Esophagus muscularis mucosa (tissue), 4 donors: ENCODE measurements at regions not wholly inside any gene's neighbourhood (a gene's known extent, or its start where the extent isn't known, plus 50 kb on each side); places are given as distances from the start of the nearest gene placed in this dataset.

Experiments
- DNase-seq: peaks from one replicate; pipeline ENCODE4 v3.0.0-alpha.2; 2017; ENCODE audit errors: extremely low spot score
- H3K27ac ChIP-seq, 4 donors: fragments of 200-600 bp; sonication (generic); replicated peaks in 1 of 4; 1 replicate in 3 of 4; 2 replicates in 1 of 4; pipeline ENCODE4 v1.5.1; 2016 to 2019; ENCODE audit warnings: mild to moderate bottlenecking in 1 of 4
- H3K27me3 ChIP-seq, 4 donors: fragments of 200-600 bp; sonication (generic); one replicate each; pipeline versions ENCODE4 v1.5.1 to v1.6.0; 2016 to 2019
- H3K36me3 ChIP-seq, 4 donors: fragments of 200-600 bp; sonication (generic); one replicate each; pipeline ENCODE4 v1.5.1; 2016 to 2019
- H3K4me1 ChIP-seq, 4 donors: fragments of 200-600 bp; sonication (generic); one replicate each; pipeline ENCODE4 v1.5.1; 2016 to 2019
- H3K4me3 ChIP-seq, 4 donors: fragments of 200-600 bp; sonication (generic); 1 replicate in 2 of 4; 2 replicates in 2 of 4; pipeline ENCODE4 v1.5.1; 2016 to 2019; ENCODE audit warnings: mild to moderate bottlenecking in 4 of 4, moderate library complexity in 1 of 4
- H3K9me3 ChIP-seq, 4 donors: fragments of 200-600 bp; sonication (generic); 1 replicate in 3 of 4; 2 replicates in 1 of 4; pipeline ENCODE4 v1.5.1; 2016 to 2019
- CTCF ChIP-seq, 3 experiments: fragments of 200-600 bp in 2 of 3; fragments of 450-650 bp in 1 of 3; sonication (generic) in 2 of 3; IDR thresholded peaks; one replicate each; pipeline ENCODE4 v1.5.1; 2017 to 2019; ENCODE audit warnings: antibody characterized with exemption in 3 of 3, mild to moderate bottlenecking in 2 of 3, moderate library complexity in 1 of 3
- EP300 ChIP-seq: sonication (generic); formaldehyde crosslinking; IDR thresholded peaks from one replicate; pipeline ENCODE4 v1.6.1; 2017; ENCODE audit warnings: antibody characterized with exemption
- POLR2A ChIP-seq: fragments of 450-650 bp; IDR thresholded peaks from one replicate; pipeline ENCODE4 v1.6.1; 2017; ENCODE audit warnings: antibody characterized with exemption, moderate library complexity, mild to moderate bottlenecking, low read depth
- POLR2AphosphoS5 ChIP-seq, 2 donors: sonication (generic); formaldehyde crosslinking; IDR thresholded peaks; one replicate each; pipeline ENCODE4 v1.6.1; 2017; ENCODE audit warnings: antibody characterized with exemption in 2 of 2
- WGBS: methylation state at CpG from one replicate; pipeline ENCODE4 v1.1.5; 2018; 5-methylcytosine and 5-hydroxymethylcytosine counted together
- intact Hi-C: fragments of 100-400 bp; cut with DNase I; formaldehyde crosslinking; loops from one replicate; pipeline ENCODE4 v1.15.1; 2023

GRCh38 chr4:18296411-18296810, 274.9 kb upstream of the LCORL start:
- 68% methylated on average over 2 of the region's 2 CpGs for WGBS

DNA sequence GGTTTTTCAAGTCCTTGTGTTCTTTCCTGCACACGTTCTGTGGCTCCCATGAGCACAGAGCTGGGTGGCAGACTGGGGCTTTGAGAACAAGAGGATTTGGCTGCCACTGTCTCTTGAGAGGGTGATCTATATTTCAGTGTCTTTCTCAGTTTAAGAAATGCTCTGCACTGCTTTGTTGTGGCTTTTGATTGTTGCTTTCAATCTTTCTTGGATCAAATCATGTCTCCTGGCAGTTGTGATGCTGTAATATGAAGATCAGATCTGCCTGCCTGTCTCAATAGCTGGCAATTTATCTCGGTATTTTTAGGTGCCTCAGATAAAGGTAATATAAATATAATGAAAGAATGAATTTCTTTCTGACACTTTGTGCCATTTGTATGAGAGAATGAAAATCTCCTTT, 273.3 kb upstream of the LCORL start:
- H3K4me1 ChIP-seq: peaks cover 0 to 2% (median 0%) of the 10 kb centered on the region in 4 donors
- H3K36me3 ChIP-seq: no peaks in the 10 kb centered on the region
- H3K9me3 ChIP-seq: no peaks in the 10 kb centered on the region
- DNase-seq: no peak
- no peak overlapping the region for H3K4me3 ChIP-seq
- 67% methylated on average over 2 of the region's 2 CpGs for WGBS
- no peak for TF ChIP-seq POLR2AphosphoS5 (IDR thresholded peaks at IDR 0.05)
- TF ChIP-seq POLR2A: no peak
- no peak for TF ChIP-seq EP300
- no peak for TF ChIP-seq CTCF (IDR thresholded peaks at IDR 0.05)
- H3K27ac ChIP-seq: no peak overlapping the region
- intact Hi-C loops: no loop called here
- H3K27me3 ChIP-seq: no peaks in the 10 kb centered on the region

More at GRCh38 chr4:18296411-18296810, 274.9 kb upstream of the LCORL start:
- Histone ChIP-seq H3K4me1 (no peaks in the 10 kb centered on the region), H3K36me3 (no peaks in the 10 kb centered on the region), H3K27me3 (no peaks in the 10 kb centered on the region), H3K27ac (no peak overlapping the region), H3K4me3 (no peak overlapping the region), H3K9me3 (no peaks in the 10 kb centered on the region)
- intact Hi-C loops: no loop called here
- DNase-seq: no peak
- TF ChIP-seq POLR2AphosphoS5 (IDR thresholded peaks at IDR 0.05) (no peak), POLR2A (no peak), CTCF (IDR thresholded peaks at IDR 0.05) (no peak), EP300 (no peak)

GRCh38 chr4:18294021-18294420, 272.5 kb upstream of the LCORL start:
- Histone ChIP-seq H3K4me1 (peaks cover 0 to 2% (median 0%) of the 10 kb centered on the region in 4 donors), H3K27ac (no peak overlapping the region), H3K4me3 (no peak overlapping the region), H3K27me3 (no peaks in the 10 kb centered on the region), H3K9me3 (no peaks in the 10 kb centered on the region), H3K36me3 (no peaks in the 10 kb centered on the region)
- 72% methylated on average over 6 of the region's 6 CpGs for WGBS
- DNase-seq: no peak
- intact Hi-C loops: no loop called here
- TF ChIP-seq EP300: no peak
- TF ChIP-seq POLR2AphosphoS5 (IDR thresholded peaks at IDR 0.05): no peak
- no peak for TF ChIP-seq CTCF (IDR thresholded peaks at IDR 0.05)
- TF ChIP-seq POLR2A: no peak

DNA sequence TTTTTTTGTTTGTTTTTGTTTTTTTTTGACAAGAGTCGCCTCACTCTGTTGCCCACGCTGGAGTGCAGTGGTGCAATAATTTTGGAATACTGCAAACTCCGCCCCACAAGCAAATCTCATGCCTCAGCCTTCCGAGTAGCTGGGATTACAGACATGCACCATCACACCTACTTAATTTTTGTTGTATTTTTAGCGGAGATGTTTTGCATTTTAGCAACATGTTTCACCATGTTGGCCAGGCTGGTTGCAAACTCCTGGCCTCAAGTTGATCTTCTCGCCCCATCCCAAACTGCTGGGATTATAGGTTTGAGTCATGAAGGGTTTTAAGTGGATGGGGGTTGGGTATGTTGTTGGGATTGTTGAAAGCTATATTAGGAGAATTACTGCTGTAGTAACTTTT, 270.9 kb upstream of the LCORL start:
- H3K36me3 ChIP-seq: no peaks in the 10 kb centered on the region
- DNase-seq: no peak
- no peak overlapping the region for H3K27ac ChIP-seq
- no peak overlapping the region for H3K4me3 ChIP-seq
- H3K9me3 ChIP-seq: no peaks in the 10 kb centered on the region
- peaks cover 0 to 2% (median 0%) of the 10 kb centered on the region in 4 donors for H3K4me1 ChIP-seq
- TF ChIP-seq CTCF (IDR thresholded peaks at IDR 0.05) (no peak), POLR2AphosphoS5 (IDR thresholded peaks at IDR 0.05) (no peak), EP300 (no peak), POLR2A (no peak)
- WGBS: 87% methylated on average over 6 of the region's 6 CpGs
- no peaks in the 10 kb centered on the region for H3K27me3 ChIP-seq
- intact Hi-C loops: no loop called here

- no peak overlapping the region for H3K27ac ChIP-seq
- H3K27me3 ChIP-seq: no peaks in the 10 kb centered on the region
- peaks cover 0 to 2% (median 0%) of the 10 kb centered on the region in 4 donors for H3K4me1 ChIP-seq
- no peaks in the 10 kb centered on the region for H3K9me3 ChIP-seq
- H3K4me3 ChIP-seq: no peak overlapping the region
- DNase-seq: no peak
- no peaks in the 10 kb centered on the region for H3K36me3 ChIP-seq
- 90% methylated on average over 2 of the region's 2 CpGs for WGBS
- intact Hi-C loops: no loop called here
- TF ChIP-seq EP300 (no peak), POLR2A (no peak), POLR2AphosphoS5 (IDR thresholded peaks at IDR 0.05) (no peak), CTCF (IDR thresholded peaks at IDR 0.05) (no peak)
Observed at GRCh38 chr4:18291981-18292380, 270.4 kb upstream of the LCORL start.
